CD4-positive, alpha-beta T cell treated with Interleukin-17A for 4 hours (primary cell): ENCODE measurements at regions not wholly inside any gene's neighbourhood (a gene's known extent, or its start where the extent isn't known, plus 50 kb on each side); places are given as distances from the start of the nearest gene placed in this dataset.

Experiments
- DNase-seq: peaks from one replicate; pipeline ENCODE4 v3.0.0-alpha.2; 2020; ENCODE audit warnings: mixed read lengths

DNA sequence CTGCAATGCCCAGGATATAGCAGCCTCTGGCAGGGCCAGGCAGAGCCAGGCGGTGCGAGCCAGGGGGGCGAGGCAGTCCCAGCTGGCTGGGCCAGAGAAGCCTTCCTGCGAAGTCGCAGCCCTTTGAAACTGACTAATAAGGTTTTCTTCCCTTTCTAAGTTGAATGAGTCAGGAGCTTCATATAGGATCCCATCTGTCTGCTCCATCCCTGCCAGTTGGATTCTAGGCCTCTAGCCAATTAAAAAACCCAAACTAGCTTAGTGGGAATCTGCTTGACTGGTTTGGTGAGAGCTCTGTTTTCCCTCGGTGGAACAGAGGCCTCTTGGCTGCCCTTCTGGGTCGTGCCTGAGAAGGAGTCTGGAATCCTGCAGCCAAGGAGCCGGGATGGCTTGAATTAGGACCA lies 70.1 kb upstream of the RAPGEF1 start:
- no peak for DNase-seq

DNA sequence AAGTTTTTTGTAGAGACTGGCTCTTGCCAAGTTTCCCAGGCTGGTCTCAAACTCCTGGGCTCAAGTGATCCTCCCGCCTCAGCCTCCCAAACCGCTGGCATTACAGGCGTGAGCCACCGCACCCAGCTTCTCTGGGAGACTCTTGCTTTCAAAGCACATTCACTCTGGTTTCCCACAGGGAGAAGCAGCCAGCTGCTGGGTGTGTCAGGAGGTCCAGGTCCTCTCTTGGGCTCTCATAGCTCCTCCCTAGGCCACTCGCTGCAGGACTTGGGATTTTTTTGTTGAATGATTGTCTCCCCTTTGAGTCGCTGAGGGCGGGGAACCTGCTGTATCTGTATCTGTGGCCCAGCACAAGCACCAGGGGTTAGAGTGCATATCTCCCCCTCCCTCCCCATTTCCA lies 68.4 kb upstream of the RAPGEF1 start:
- DNase-seq = no peak

DNA sequence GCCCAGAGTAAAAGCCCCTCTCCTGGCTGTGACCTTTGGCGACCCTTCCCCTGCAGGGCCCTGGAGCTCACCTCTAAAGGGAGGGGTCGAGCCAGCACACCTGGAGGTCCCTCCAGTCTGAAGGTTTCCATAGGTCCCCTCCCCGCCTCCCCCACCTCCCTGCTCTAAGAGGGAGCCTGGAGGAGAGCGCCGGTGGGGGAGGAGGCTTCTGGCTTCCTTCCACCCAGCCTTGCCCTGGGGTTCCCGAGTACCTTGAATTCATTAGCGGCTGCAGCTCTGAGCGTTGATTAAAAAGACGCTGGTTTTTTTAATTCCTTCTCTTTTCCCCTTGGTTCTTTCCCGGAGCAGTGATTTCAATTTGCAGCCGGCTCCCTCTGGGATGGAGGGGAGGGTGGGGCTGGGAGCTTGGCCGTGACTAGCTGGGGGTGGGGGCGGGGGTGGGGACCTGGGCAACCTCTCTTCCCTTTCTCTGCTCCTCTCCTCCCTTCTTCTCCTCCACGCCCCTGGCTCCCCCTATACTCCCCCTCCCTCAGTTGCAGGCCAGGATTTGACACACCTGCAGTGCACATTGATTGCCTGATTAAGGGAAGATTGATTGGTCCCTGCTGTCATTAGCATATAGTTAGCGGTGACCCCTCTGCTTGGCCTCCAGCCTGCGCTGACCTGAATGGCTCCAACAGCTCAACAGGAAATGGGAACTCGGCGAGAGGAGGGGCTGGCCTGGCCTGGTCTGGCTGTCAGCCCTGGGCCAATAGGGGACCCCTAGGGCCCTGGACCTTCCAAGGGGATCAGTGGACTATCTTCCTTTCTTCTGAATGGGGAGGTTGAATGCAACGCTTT lies 67.5 kb upstream of the RAPGEF1 start:
- no peak for DNase-seq

DNA sequence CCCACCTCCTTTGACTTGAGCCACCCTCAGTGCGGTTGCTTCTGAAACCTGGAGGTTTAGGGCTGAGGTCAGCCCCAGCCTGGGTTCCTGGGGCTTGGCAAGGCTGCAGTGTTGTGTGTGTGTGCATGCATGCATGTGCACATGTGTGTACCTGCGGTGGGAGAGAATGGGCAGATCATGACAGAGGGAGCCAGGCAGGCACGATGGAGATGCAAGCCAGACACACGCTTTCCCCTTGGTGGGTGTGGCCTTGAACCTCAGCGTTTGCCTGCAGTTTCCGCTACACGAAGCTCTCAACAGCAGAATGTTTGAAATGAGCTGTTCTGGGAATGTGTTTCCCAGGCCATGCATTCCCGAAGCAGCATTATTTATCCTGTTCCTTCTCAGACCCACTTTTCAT lies 65.9 kb upstream of the RAPGEF1 start:
- no peak for DNase-seq

GRCh38 chr9:131804826-131805225 lies 65.0 kb upstream of the RAPGEF1 start:
- DNase-seq = no peak

- DNase-seq = no peak
Measured at GRCh38 chr9:131803758-131804411, 64.0 kb upstream of the RAPGEF1 start.

DNA sequence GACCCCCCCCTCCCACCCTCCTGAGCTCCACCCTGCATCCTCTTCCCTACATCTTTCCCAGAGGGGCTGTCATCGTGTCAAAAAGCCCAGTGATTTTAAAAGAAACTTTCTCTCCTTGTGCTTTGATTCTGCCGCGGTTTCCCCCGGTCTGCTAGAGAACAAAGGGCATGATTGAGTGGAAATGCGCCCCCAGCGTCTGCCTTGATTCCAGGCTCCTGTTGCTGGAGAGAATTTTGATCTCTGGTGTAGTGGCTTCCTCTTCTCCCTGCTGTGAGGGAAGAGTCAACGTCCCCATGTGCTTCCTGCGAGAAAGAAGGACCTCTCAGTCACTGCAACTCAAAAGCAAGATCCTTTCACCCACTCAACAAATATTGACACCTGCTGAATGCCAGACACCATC lies 61.9 kb upstream of the RAPGEF1 start:
- DNase-seq = no peak

GRCh38 chr9:131800843-131801242 lies 61.0 kb upstream of the RAPGEF1 start:
- no peak for DNase-seq

DNA sequence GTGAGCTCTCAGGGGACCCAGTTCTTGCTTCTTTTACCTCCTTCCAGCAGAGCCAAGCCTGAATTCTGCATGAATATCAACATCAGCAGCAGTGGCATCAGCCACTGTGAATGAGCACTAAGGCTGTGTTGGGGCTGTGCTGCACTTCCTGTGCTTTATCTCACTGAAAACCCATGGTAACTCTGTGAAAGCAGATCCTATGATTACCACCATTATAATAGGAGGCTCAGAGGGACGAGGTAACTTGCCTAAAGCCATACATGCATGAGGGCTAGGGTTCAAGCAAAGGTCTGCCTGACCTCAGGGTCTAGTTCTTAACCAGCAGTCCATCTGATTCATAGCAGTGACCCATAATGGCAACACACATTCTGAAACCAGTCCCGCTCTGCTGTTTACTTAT lies 60.5 kb upstream of the RAPGEF1 start:
- no peak for DNase-seq

DNA sequence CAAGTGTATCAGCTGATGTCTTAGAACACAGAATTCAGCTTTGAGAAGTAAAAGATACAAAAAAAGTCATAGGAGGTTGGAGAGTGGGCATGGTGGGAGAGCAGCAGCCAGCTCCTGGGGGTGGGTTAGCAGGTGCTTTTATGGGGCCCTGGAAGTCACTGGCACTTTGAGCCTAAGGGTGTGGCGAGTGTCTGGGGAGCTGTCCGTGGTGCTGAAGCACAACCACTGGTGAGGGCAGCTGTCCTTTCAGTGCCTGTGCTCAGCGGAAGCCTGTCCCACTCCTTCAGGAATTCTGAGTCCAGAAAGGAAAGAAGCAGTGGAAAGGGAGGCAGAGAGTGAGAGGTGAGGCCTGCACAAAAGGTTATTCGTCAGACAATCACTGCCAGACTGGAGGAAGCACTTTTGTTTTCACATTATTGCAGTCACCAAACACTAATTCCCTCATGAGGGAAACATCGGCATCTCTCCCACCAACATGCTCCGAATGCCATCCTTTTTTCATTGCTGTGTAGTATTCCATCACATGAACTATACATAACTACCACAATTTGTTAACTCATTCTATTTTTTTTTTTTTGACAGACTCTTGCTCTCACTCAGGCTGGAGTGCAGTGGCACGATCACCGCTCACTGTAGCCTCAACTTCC lies 59.4 kb upstream of the RAPGEF1 start:
- peak; percentile 60 for DNase-seq

DNA sequence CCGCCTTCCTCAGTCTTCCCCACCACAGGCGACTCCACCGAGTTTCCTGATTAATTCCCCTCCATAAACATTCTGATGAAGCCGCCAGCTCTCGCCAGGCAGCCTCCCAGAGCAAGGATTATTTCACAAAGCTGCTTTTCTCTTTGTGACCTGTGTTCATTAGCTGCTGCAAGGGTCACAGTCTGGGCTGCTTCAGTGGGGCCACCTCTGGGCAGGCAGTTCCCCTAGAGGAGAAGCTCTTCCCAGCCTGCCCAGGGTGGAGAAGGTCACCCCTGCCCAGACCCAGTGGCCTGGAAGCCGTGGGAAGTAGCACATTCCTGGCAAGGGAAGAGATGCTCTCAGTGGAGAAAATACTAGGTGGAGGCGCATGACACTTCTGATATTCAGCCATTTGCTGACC lies 58.4 kb upstream of the RAPGEF1 start:
- no peak for DNase-seq

DNA sequence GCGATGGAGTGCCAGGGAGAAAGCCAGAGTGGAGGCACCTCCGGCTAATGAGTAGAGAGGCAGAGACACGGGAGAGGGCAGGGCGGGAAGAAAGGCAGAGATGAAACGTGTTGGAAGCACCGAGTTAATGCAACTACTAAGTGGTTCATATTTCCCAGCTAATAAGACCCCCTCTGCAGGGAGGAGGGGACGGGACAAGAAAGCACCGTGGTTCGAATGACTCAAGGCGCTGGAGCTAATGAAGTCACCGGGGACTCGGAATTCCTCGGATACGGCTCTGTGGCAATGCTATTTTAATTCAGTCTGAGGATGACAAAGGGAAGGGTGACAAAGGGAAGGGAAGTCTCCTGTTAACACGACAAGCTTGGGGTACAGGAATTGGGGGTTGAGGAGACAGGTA lies 54.5 kb upstream of the RAPGEF1 start:
- no peak for DNase-seq

DNA sequence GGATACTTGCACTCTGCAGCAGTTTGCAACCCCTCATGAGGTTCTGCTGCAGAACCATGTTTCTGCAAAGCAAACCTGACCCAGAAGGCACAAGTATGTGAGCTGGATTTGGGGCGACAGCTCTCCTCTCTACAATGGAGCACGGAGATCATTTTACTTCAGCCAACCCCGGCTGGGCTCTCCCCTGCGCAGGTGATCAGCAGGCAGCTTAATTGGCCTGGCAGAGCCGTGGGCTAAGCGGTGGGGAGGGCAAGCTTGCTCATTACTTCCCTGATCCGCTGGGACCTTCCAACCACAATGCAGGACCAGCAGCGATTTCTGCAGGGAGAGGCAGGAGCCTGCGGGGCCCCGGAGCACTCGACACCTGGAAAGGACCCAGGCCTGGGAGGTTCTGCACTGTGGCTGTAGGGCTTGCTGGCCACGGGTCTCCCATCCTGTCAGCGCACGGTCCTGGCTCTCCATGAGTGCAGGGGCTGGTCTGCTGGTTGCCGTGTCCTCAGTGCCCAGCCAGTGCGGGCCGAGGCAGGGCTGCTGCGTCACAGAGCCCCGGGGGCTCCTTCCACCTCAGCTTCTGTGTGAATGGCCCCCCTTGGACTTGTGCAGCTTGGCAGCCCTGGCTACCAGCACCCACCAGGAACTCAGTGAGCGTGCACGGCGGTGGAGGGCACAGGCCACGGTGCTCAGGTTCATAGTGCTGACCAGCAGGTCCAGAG lies 51.8 kb upstream of the RAPGEF1 start:
- DNase-seq = no peak
